OCI-LY1 (cell line): ENCODE measurements at regions not wholly inside any gene's neighbourhood (a gene's known extent, or its start where the extent isn't known, plus 50 kb on each side); places are given as distances from the start of the nearest gene placed in this dataset.

ENCODE experiments used
- EZH2 ChIP-seq: fragments of 200-600 bp; sonication (generic), shearing (Covaris generic); IDR thresholded peaks from 2 replicates; pipeline ENCODE4 v1.8.0; 2017; ENCODE audit warnings: borderline replicate concordance, mixed run types, mild to moderate bottlenecking, antibody characterized with exemption, low read length, moderate library complexity, mixed read lengths
- TF ChIP-seq, protein P1 (sequence below): fragments of 200-600 bp; sonication (generic), shearing (Covaris generic); IDR thresholded peaks from 2 replicates; pipeline ENCODE4 v1.5.1; 2017; ENCODE audit warnings: mild to moderate bottlenecking, antibody characterized with exemption, low read length, moderate library complexity, mixed read lengths

DNA sequence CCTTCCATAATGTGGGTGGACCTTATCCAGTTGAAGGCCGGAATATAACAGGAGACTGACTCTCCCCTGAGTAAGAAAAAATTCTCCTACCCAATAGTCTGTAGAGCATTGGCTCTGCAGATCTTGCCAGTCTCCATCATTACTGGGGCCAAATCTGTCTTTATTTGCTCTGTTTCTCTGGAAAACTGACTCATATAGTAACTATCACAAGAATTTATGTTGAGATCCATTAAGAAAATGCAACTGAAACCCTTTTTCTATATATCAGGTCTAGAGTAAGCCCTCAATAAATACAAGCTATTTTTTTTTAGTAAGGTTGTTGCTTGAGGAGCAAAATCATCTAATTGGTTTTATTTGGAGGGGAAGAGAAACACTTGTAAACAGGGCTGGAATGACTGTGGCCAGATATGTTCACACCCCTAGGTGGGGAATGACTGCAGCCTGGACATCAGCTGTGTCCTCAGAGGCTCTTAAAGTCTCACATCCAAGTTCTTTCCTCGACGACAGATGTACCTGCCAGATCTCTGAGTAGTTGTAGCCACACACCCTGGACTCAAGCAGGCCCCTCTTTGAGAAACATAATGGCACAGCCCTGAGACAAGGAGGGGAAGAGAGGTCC lies 339.7 kb downstream of the TNS1 start:
- TF ChIP-seq, protein P1, sequence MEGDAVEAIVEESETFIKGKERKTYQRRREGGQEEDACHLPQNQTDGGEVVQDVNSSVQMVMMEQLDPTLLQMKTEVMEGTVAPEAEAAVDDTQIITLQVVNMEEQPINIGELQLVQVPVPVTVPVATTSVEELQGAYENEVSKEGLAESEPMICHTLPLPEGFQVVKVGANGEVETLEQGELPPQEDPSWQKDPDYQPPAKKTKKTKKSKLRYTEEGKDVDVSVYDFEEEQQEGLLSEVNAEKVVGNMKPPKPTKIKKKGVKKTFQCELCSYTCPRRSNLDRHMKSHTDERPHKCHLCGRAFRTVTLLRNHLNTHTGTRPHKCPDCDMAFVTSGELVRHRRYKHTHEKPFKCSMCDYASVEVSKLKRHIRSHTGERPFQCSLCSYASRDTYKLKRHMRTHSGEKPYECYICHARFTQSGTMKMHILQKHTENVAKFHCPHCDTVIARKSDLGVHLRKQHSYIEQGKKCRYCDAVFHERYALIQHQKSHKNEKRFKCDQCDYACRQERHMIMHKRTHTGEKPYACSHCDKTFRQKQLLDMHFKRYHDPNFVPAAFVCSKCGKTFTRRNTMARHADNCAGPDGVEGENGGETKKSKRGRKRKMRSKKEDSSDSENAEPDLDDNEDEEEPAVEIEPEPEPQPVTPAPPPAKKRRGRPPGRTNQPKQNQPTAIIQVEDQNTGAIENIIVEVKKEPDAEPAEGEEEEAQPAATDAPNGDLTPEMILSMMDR = no peak
- no peak for TF ChIP-seq EZH2
